GM21717 (cell line): ENCODE measurements at regions not wholly inside any gene's neighbourhood (a gene's known extent, or its start where the extent isn't known, plus 50 kb on each side); places are given as distances from the start of the nearest gene placed in this dataset.
"Not testable (repeated sequence)": the region's sequence is repeated elsewhere in the genome, so short reads cannot be mapped to it uniquely, and the experiment has no call there.

Experiments
- ATAC-seq: cut with Tn5 transposase; IDR thresholded peaks from one replicate; pipeline ENCODE4 v1.9.1; 2021; ENCODE audit warnings: mild to moderate bottlenecking, moderate library complexity; ENCODE audit not compliant: unreplicated experiment

DNA sequence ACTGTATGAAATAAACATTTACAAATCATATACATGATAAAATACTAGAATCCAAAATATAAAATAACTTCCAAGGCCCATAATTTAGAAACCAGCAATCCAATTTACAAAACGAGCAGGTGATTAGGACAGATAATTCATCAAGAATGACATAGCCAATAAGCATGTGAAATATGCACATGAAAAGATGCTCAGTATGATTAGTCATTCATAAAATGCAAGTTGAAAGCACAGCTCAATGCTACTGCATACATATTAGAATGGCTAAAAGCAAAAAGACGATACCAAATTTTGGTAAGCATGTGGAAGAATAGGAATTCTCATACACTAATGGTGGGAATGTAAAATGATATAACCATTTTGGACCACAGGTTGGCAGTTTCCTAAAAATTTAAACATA is 837.2 kb upstream of the MIR17HG start:
- no peak for ATAC-seq

DNA sequence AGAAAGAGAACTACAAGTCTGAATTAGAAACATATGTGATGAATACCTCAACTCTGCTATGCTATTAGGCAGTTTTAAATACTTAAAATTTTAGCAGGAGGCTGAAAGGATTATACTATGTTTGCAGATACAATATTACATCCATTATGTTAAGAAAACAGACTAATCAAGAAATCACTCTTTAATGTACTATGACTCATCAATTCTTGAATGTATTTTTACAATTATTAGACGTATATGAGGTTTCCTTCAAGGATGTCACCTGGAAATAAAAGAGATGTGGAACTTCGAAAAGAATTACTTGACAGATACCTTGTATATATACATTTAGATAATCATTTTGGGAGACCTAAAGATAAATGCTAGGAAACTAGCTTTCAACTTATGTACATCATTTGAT is 835.6 kb upstream of the MIR17HG start:
- no peak for ATAC-seq

DNA sequence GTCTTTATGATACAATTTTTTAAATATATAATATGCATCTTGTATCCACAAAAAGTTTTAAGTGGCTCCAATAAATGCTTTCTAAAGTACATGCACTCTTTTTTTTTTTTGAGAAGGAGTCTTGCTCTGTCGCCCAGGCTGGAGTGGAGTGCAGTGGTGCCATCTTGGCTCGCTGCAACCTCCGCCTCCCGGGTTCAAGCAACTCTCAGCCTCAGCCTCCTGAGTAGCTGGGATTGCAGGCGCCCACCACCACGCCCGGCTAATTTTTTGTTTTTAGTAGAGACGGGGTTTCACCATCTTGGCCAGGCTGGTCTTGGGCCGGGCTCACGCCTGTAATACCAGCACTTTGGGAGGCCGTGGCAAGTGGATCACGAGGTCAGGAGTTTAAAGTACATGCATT is 832.8 kb upstream of the MIR17HG start:
- ATAC-seq: not testable (repeated sequence)

DNA sequence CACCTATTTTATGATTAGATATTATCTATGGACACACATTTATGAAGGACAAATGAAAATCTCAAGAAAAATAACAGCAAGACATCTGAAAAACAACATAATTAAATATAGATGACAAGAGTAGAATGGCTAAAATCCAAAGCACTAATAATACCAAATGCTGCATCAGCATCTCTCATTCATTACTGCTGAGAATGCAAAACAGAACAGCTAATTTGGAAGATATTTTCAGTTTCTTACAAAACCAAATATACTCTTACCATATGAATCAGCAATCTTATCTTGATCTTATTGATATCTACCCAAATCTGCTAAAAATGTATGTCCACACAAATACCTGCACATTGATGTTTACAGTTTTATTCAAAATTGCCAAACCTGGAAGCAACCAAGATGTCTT is 829.1 kb upstream of the MIR17HG start:
- ATAC-seq: no peak

DNA sequence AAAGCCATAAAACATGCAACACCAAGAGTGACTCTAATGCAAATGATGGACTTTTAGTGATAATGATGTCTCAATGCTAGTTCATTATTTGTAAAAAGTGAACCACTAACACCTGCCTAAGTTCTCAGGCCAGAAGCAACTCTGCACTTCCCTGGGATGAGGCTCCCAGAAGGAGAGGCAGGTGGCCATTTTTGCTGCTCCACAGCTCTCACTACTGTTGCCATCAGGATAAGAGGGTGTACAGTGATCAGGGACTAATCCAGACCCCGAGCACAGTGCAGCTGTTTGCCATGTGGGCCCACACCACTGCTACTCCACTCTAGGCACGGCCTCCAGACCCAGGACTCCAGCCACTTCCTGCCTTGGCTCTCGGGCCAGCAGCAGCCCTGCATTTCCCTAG is 828.3 kb upstream of the MIR17HG start:
- ATAC-seq: no peak

DNA sequence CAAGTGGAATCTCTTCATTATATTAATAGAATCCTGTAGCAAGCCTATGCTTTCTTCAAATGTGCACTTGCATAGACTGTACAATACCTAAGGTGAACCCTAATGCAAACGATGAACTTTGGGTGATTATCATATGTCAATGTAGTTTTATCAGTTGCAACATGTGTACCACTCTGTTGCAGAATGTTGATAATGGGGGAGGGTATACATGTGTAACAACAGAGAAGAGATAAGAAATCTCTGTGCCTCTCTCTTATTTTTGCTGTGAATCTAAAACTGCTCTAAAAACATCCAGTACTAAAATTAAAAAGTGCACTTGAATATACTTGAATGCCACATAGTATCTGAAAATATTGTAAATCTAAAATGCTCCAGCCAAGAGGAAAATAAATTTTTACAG is 820.8 kb upstream of the MIR17HG start:
- ATAC-seq: no peak

DNA sequence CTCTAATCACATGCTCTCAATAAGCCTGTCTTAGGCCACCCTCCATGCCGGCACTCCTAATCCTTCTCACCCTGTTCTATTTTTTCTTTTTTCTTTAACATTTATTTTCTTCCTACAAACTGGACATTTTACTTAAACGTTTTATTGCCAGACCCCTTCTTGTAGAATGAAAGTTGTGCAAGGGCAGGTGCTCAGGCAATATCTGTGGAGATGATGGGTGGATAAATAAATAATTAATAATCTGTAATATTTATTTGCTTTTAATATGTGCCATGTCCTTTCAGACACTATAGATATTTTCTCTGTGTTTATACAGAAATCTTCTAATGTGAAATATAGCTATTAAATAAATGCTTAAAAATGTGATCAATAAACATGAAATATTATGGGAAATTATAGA is 815.7 kb upstream of the MIR17HG start:
- no peak for ATAC-seq

DNA sequence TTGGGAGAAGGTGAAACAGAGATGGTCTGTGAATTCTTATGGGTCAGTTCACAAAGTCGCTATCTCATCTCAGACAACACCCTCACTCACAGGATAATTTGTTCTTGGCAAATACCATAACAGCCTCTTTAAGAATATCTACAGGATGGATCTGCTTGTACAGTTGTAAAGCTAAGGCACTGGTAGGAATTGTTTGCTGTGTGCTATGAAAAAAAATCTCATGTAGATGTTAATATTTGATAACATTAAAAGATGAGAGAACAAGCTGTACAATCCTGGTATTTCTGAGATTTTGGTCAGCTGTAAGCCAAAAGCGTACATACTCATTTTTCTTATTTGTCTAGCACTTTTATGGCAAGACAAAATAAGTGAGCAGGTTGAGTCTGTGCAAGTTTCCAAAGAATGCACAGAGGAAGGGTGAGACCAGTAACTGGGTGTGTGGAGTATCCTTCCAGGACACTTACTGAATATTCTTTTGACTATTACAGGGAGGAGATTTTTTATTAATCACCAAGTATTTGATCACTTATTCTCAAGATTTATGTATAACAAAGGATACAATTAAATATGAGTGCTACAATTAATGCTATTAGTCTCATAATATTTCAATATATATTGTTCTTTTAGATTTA is 814.5 kb upstream of the MIR17HG start:
- no peak for ATAC-seq

DNA sequence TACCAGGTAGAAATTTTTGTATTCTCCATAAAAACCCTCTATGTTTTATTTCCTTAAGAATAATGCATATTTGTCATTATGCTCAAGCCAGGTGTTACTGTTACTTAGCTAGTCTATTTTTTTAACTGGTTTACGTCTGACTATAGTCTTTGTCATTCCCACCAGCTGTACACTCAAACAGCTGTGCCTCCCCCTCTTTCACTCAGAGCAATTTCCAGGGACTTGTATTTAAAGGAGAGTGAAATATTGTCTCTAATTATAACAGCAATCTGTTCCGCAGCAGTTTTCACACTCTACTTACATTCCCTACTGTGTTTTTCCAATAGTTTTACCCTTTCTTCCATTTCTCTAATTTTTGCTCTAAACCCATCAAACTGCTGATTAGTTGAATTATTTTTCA is 813.6 kb upstream of the MIR17HG start:
- ATAC-seq: no peak

DNA sequence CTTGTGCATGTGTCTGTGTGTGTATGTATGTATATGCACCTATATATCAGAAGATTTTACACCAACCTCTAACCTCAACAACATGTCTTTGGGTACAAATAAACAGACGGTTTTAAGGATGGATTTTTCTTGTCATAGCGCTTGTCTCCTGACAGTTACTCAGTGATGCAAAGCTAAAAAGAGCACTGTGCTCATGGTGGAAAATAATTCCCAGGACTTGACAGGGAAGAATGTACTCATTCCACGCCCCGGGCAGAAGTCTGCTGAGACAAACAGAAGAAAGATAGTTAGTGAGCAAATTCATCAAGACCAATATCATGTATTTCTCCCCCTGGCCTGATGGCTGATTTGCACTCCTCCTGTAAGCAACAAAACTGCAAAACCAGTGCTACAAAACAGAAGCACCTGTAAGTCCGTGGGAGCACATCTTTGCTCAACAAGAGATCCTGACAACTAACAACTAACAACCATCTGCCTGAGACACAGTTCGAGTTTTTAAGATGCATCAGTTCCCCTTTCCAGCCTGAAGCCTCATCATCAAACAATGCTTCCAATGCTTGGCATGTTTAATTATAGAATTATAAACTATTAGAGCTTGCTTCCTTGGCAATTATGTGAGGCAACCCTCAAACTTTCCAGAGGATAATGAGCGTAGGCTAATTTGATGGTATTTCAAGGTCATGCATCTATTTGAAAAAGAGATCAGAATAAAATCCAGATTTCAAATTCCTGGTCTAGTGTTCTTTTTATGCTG is 812.7 kb upstream of the MIR17HG start:
- ATAC-seq: no peak

DNA sequence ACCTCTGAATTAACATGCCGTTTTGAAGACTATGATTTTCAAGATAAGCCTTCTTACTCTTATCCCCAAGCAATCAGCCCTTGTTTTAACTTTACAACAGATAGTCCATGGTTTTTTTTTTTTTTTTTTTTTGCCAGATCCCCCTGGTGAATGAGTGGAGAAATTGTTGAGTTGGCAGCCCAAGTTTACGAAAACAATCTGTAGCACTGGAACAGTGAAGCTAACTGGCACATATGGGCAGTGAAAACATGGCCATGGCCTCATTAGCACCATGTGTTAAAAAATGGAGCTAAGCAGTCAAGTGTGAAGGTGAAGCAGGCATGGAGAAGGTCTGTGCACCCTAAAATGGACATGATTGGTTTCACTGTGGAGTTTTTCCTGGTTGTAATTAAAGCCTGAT is 812.1 kb upstream of the MIR17HG start:
- ATAC-seq: no peak

DNA sequence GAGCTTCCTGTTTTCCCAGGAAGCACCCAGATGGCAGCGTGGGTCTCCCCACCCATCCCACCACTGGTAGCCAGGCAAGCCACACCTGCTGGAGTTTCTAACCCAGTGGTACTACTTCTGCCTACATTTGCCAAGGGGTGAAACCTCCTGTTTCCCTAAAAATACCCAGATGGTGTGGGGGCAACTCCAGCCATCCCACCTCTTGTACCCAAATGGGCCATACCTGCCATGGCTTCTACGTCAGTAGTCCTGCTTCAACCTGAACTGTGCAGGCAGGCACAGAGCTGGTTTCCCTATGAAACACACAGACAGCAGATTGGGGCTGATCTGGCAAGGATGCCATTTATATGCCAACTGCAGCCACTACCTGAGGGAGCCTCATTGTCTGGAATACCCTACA is 809.4 kb upstream of the MIR17HG start:
- ATAC-seq: no peak

DNA sequence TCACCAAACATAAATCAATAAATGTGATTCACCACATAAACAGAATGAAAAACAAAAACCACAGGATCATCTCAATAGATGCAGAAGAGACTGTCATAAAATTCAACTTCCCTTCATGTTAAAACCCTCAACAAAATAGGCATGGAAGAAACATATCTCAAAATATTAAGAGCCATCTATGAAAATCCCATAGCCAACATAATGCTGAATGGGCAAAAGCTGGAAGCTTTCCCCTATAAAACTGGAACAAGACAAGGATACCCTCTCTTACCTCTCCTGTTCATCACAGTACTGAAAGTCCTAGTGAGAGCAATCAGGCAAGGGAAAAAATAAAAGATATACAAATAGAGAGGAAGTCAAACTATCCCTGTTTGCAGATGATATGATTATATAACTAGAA is 806.1 kb upstream of the MIR17HG start:
- ATAC-seq: no peak

DNA sequence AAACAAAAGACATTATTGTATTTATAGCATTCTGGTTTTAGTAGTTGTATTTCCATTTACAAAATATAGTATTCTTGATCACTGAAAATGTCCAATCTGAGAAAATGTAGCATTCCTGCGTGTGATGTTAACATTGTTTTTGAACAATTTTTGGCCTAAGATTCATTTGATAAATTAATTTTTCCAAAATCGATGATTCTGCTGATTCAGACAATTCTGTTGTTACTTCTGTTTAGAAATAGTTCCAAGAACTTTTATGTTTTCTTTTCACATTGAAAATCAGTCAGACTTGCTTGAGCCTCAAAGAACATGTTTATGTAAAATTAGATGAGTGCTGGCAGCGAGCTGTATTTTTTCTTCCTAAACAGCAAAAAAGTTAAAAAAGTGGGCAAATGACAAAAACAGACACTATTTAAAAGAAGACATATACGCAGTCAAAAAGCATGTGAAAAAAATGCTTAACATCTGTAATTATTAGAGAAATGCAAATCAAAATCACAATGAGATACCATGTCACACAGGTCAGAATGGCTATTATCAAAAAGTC is 804.5 kb upstream of the MIR17HG start:
- no peak for ATAC-seq

DNA sequence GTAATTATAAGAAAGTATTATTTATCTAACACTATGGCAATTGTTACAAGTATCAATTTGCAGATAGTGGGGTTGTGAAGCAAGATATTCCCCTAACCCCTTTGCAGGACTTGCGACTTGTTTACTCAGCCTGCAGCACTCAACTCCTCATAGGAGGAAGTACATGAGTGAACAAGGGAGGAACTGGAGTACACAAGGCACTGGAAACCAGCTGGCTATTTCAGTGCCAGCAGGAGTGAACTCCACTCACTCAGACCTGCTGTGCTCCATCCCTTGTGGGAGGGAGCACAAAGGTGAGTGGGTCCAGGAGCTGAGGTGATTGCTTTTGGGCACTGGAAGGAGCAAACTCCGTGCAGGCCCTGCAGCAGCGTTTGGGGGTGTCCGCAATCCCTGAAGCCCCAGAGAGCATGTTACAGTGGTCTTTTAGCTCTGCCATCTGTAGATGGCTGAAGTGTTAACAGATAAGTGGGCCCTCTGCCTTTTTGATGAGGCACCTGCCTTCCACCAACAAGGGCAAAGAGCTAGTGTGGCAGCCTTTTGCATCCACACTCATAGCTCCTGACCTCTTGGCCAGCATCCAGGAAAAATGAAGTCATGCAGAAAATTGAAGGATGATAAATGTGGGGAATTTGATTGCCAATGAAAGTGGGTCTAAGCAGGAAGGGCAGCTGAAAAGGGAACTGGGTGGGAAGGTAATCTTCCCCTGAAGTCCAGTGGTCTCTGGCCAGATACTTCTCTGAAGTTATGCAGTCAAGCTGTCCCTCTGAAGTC is 802.2 kb upstream of the MIR17HG start:
- no peak for ATAC-seq

DNA sequence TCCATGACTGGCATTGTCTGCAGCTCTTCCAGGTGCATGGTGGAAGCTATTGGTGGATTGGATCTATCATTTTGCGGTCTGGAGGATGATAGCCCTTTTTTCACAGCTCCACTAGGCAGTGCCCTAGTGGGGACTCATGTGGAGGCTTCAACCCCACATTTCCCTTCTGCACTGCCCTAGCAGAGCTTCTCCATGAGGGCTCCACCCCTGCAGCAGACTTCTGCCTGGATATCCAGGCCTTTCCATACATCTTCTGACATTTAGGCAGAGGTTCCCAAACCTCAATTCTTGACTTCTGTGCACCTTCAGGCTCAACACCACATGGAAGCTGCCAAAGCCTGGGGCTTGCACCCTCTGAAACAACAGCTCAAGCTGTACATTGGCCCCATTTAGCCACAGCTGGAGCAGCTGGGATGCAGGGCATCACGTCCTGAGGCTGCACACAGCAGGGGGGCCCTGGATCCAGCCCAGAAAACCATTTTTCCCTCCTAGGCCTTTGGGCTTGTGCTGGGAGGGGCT is 800.2 kb upstream of the MIR17HG start:
- no peak for ATAC-seq

DNA sequence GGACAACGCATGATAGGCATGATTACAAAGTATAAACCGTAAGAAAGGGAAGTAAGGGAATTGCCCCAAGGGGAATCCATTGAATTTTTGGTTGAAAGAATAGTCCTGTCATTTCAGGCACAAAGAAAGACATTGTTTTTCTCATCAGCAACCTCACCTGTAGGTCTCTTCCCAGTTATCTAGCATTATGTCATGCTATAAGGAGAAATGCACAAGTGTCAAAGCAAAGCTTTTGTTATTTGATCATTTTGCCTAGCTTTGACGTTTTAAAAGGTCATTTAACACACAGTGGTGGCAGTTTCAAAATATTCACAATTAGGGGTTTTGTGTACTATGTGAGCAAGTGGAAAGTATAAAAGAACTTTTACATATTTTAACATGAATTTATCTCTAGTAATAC is 796.2 kb upstream of the MIR17HG start:
- no peak for ATAC-seq

DNA sequence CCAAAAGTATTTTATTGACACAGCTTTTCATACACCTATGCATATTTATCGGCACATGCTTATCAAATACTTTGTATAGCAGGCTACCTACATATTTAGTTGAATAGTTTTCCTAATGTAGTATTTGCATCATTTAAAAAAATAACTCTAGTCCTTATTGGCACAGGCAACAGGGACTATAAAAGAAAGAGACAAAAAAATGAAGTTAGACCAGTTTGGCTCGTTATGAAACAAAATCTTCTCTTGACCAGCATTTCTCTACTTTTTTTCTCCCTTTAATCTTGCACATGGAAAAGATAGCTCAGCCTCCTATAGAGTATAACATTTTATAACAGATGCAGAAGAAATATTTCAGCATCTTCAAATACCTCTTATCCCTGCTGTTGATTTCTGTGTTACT is 794.8 kb upstream of the MIR17HG start:
- ATAC-seq: no peak

DNA sequence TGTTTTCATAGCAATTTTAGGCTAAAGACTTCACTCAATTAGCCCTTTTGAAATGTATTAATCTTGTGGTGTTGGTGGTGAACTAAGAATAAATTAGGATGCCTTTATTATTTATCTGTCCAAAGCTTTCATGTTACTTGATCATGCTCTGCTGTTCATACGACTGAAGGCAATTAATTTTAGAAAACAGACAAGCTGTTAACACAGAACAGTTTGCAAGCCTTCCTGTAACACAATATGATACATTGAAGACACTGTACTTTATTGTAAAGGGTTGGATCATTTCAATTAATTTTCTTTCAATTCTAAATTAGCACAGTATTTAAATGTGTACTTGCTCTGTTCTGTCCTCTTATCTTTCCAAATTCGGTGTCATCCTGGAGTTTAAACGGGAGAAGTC is 794.3 kb upstream of the MIR17HG start:
- ATAC-seq: no peak

DNA sequence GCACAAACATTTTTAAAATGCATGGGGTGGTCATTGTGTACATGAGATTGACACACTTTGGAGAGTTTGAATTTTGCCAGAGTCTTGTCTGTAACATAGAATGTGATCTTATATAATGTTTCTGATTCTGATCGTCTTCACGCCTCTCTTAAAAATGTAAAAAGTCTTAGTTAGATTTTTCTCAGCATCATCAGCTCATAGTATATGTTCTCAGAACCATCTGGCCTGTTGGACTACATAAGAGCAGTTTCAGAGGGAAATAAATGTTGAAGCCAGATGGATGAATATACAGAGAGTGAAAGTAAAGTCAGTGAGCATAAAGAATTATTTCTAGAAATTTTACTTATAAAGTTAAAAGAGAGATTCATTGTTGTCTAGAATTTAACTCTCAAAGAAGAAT is 789.9 kb upstream of the MIR17HG start:
- no peak for ATAC-seq

DNA sequence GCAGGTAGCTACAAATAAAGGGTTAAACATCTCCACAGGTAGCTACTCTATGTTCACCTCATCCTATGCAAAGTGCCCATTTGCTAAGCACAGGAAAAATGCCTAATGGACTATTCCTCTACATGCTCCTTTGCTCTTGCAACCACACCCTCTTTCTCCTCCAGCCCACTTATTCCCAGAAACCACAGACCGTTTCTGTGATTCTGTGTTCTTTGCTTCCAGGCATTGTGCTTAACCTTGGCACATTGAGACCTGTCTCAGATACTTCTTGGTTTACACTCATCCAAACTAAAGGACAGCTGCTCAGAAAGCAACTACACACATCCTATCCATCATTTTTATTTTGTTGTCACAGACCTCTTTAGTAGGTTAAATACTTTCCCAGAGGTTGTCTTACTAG is 785.0 kb upstream of the MIR17HG start:
- ATAC-seq: no peak

DNA sequence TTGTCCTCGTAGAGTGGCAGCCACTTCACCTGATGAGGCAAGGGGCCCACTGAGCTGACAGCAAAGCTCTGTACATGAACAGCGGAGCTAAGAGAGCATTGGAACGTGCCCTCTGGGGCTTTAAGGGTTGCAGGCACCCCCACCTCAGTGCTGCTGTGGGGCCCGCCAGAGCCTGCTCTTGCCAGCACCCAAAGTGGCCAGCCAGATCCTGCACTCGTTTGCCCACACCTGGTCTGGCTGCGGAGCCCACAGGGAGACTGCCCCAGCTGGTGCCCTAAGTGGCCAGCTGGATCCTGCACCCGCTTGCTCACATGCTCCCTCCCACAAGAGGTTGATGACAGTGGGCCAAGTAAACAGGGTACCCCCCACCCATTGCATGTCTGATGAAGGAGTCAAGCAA is 783.4 kb upstream of the MIR17HG start:
- ATAC-seq: no peak
